ENCODE measurements at regions not wholly inside any gene's neighbourhood (a gene's known extent, or its start where the extent isn't known, plus 50 kb on each side); places are given as distances from the start of the nearest gene placed in this dataset.

DNA sequence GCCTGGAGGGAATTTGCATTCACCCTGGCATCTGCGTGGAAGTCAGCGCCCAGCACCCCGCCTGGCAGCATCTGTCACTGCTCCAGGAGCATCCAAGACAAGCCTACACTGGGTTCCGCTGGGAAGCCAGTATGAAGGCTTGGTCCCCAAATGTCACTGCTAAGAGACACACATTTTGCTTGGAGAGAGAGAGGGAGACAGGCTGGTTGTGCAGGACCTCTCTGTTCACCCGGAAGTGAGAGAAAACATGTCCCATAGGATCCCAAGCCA lies 119.5 kb downstream of the SEC23IP start:
- ChIA-PET CTCF (no interaction called here), POLR2A (ENCODE audit: unreplicated experiment) (no interaction called here)
- H3K79me2 ChIP-seq (ENCODE audit: low read depth) = no peaks in the 10 kb centered on the region
- H3K4me3 ChIP-seq = no peak overlapping the region
- intact Hi-C loops (cut with micrococcal nuclease; ENCODE audit: unreplicated experiment) = no loop called here
- no TSS peak for BruUV-seq (replicated peaks)
- H3K27me3 ChIP-seq (ENCODE audit: insufficient read depth, low read depth) = no peaks in the 10 kb centered on the region
- no peaks in the 10 kb centered on the region for H4K20me1 ChIP-seq (ENCODE audit: insufficient read depth)
- no peak overlapping the region for H2AFZ ChIP-seq
- H3K4me1 ChIP-seq (replicated peaks; ENCODE audit: insufficient read depth) = no peaks in the 10 kb centered on the region
- H3K9me2 ChIP-seq (ENCODE audit: insufficient read depth) = no peaks in the 10 kb centered on the region
- H3K27ac ChIP-seq = no peak overlapping the region
- no peak for TF ChIP-seq EZH2 (IDR thresholded peaks at IDR 0.05; ENCODE audit: low read depth)
- TF ChIP-seq, protein P1, sequence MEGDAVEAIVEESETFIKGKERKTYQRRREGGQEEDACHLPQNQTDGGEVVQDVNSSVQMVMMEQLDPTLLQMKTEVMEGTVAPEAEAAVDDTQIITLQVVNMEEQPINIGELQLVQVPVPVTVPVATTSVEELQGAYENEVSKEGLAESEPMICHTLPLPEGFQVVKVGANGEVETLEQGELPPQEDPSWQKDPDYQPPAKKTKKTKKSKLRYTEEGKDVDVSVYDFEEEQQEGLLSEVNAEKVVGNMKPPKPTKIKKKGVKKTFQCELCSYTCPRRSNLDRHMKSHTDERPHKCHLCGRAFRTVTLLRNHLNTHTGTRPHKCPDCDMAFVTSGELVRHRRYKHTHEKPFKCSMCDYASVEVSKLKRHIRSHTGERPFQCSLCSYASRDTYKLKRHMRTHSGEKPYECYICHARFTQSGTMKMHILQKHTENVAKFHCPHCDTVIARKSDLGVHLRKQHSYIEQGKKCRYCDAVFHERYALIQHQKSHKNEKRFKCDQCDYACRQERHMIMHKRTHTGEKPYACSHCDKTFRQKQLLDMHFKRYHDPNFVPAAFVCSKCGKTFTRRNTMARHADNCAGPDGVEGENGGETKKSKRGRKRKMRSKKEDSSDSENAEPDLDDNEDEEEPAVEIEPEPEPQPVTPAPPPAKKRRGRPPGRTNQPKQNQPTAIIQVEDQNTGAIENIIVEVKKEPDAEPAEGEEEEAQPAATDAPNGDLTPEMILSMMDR (conservative IDR thresholded peaks at IDR 0.05) = no peak
- no peak overlapping the region for H3K4me2 ChIP-seq
- DNase-seq = no peak
- no peaks in the 10 kb centered on the region for H3K9me3 ChIP-seq (ENCODE audit: insufficient read depth, low read depth)
- H3F3A ChIP-seq (ENCODE audit: insufficient read depth, low read depth) = no peaks in the 10 kb centered on the region
- H3K36me3 ChIP-seq (ENCODE audit: low read depth) = no peaks in the 10 kb centered on the region

DNA sequence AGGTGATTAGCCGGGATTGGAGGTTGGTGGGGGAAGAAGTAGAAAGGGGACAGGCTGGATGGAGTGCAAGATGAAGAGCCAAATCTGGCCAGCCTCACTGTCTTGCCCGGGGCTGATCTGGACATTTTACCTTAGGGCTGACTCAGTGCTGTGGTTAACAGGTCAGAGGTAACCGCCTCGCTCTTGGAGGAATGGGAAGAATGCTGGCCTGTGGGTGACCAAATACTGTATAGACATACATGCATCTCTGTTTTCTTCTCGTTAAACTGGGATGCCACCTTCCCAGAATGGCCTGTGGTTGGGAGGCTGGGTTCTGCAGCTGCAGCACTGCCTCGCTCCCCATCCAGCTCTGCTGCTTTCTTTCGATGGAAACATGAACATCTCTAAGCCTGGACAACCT lies 120.0 kb downstream of the SEC23IP start:
- H3F3A ChIP-seq (ENCODE audit: insufficient read depth, low read depth) = no peaks in the 10 kb centered on the region
- no peaks in the 10 kb centered on the region for H3K79me2 ChIP-seq (ENCODE audit: low read depth)
- TF ChIP-seq, protein P1 (conservative IDR thresholded peaks at IDR 0.05) = no peak
- no peak for TF ChIP-seq EZH2 (IDR thresholded peaks at IDR 0.05; ENCODE audit: low read depth)
- intact Hi-C loops (cut with micrococcal nuclease; ENCODE audit: unreplicated experiment) = no loop called here
- H2AFZ ChIP-seq = no peak overlapping the region
- H3K36me3 ChIP-seq (ENCODE audit: low read depth) = no peaks in the 10 kb centered on the region
- peak; percentile 38 to 71 for DNase-seq
- no peaks in the 10 kb centered on the region for H3K27me3 ChIP-seq (ENCODE audit: insufficient read depth, low read depth)
- no peak overlapping the region for H3K27ac ChIP-seq
- POLR2A ChIA-PET (ENCODE audit: unreplicated experiment) = no interaction called here
- H3K4me3 ChIP-seq = no peak overlapping the region
- H3K9me2 ChIP-seq (ENCODE audit: insufficient read depth) = no peaks in the 10 kb centered on the region
- no TSS peak for BruUV-seq (replicated peaks)
- H3K4me1 ChIP-seq (replicated peaks; ENCODE audit: insufficient read depth) = no peaks in the 10 kb centered on the region
- CTCF ChIA-PET = no interaction called here
- no peaks in the 10 kb centered on the region for H4K20me1 ChIP-seq (ENCODE audit: insufficient read depth)
- no peak overlapping the region for H3K4me2 ChIP-seq
- no peaks in the 10 kb centered on the region for H3K9me3 ChIP-seq (ENCODE audit: insufficient read depth, low read depth)

DNA sequence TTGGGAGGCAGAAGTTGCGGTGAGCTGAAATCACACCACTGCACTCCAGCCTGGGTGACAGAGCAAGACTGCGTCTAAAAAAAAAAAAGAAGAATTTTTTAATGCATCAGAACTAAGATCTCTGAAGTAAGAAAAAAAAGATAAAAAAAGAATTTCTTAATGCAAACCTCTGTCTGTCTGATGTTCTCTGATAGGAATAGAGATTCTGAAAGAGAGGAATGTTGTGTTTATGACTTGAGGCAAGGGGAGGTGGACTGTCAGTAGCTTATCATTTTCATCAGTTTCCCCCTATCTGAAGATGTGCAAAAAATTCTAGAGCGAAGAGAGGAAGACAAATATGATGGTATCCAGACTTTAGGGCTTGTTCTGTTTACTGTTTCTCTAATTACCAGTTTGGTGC lies 121.5 kb downstream of the SEC23IP start:
- Histone ChIP-seq H3K27ac (no peak overlapping the region), H2AFZ (no peak overlapping the region), H3K4me3 (no peak overlapping the region), H3K27me3 (ENCODE audit: insufficient read depth, low read depth) (no peaks in the 10 kb centered on the region; the same call in 1 of the 2 replicates), H3F3A (ENCODE audit: insufficient read depth, low read depth) (no peaks in the 10 kb centered on the region), H3K4me2 (no peak overlapping the region), H3K4me1 (replicated peaks; ENCODE audit: insufficient read depth) (no peaks in the 10 kb centered on the region), H3K9me2 (ENCODE audit: insufficient read depth) (no peaks in the 10 kb centered on the region), H3K36me3 (ENCODE audit: low read depth) (no peaks in the 10 kb centered on the region), H3K79me2 (ENCODE audit: low read depth) (no peaks in the 10 kb centered on the region), H4K20me1 (ENCODE audit: insufficient read depth) (no peaks in the 10 kb centered on the region), H3K9me3 (ENCODE audit: insufficient read depth, low read depth) (no peaks in the 10 kb centered on the region)
- DNase-seq = no peak
- BruUV-seq (replicated peaks) = no TSS peak
- ChIA-PET POLR2A (ENCODE audit: unreplicated experiment) (no interaction called here), CTCF (no interaction called here)
- TF ChIP-seq, protein P1 (conservative IDR thresholded peaks at IDR 0.05) = no peak
- TF ChIP-seq EZH2 (IDR thresholded peaks at IDR 0.05; ENCODE audit: low read depth) = no peak
- intact Hi-C loops (cut with micrococcal nuclease; ENCODE audit: unreplicated experiment) = no loop called here
